ELR (cell line): ENCODE measurements at regions not wholly inside any gene's neighbourhood (a gene's known extent, or its start where the extent isn't known, plus 50 kb on each side); places are given as distances from the start of the nearest gene placed in this dataset.
"Not testable (repeated sequence)": the region's sequence is repeated elsewhere in the genome, so short reads cannot be mapped to it uniquely, and the experiment has no call there.

Experiments used
- DNase-seq: peaks from one replicate; pipeline ENCODE4 v3.0.0-alpha.2; 2015; ENCODE audit warnings: low read depth

GRCh38 chr2:4916094-4916493 lies 776.1 kb upstream of the SOX11 start:
- DNase-seq, result no peak

DNA sequence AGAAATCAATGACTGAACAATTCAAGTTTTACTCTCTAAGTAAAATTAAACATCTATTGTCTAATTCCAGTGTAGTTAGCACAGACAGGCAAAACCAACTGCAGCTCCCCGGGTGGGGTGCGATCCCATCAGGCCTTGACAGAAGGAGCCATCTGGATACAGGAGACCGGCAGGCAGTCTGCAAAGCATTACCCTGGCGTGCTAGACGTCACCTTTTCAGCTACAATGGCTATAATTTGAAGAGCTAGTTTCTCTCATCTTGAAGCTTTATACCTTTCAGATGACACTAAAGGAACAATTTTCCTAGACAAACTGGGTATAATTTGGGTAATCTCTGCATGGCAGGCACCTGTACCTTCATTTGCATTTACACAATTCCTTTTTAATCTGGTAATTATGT lies 761.5 kb upstream of the SOX11 start:
- DNase-seq, result no peak

DNA sequence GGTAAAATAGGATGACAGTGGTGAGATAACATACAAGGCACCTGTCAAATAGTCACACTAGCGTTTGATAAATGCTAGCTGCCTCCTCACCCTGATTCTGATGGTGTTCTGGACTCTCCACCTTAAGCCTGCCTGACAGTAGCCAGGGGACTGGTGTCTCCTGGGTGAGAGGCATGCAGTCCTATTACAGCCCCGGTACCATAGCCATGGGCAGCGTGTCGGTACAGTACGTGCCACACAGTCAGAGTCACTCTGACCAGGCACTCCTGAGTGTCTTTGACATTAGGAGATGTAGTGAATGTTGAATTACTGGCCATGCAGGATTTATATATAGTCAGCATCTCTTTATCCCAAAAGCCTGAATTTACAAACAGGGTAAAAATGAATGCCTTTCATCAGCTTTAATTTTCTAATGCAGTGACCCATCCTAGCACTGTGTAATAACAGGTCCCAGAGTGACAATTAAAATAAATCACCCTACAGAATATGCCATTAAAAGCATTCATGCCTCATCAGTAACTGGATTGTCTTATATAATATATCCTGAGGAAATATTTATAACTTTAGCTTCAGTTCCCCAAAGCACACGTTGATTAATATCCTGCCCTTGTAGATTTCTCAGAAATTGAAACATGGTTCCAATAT lies 760.3 kb upstream of the SOX11 start:
- no peak for DNase-seq

- not testable (repeated sequence) for DNase-seq
Measured at GRCh38 chr2:4935291-4935690, 756.9 kb upstream of the SOX11 start.

- DNase-seq, result no peak
Measured at GRCh38 chr2:4937550-4937949, 754.6 kb upstream of the SOX11 start.

GRCh38 chr2:4938206-4938605 lies 754.0 kb upstream of the SOX11 start:
- no peak for DNase-seq

GRCh38 chr2:4942441-4942840 lies 749.7 kb upstream of the SOX11 start:
- DNase-seq, result no peak

DNA sequence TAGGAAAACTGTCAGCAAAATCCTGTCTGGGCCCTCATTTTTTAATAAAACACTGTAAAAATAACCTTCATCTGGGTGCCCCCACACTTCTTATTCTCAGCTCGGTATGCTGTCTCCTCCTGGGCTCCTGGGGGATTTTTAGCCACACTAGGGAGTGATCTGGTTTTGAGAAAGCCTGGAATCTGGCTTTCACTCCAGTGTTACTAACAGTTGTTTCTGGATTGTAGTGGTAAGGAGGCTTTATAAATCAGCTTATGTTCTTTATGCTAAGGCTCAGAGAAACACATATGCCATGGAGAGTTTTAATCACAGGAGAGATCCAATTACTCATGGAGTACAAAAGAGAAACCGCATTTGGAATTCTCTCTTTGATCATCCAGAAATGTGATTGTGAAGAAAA lies 744.3 kb upstream of the SOX11 start:
- no peak for DNase-seq

- DNase-seq, result no peak
Measured at GRCh38 chr2:4951368-4951767, 740.8 kb upstream of the SOX11 start.

DNA sequence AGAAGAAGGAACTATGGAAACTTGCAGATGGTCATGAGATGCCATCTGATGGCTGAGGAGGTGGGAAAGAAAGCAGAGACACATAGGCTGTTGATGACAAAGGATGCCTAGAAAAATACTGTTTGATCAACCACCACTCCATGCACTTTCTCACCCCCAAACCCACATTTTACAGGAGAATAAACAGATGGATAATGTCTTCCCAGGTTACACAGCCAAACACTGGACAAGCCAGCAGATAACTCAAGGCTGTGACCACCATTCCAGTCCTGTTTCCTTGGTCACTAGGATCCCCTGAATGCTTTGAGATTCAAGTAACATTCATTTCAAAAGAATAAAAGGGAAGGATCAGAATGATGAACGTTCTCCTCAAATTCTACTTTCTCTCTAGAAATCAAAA lies 733.0 kb upstream of the SOX11 start:
- DNase-seq, result no peak

DNA sequence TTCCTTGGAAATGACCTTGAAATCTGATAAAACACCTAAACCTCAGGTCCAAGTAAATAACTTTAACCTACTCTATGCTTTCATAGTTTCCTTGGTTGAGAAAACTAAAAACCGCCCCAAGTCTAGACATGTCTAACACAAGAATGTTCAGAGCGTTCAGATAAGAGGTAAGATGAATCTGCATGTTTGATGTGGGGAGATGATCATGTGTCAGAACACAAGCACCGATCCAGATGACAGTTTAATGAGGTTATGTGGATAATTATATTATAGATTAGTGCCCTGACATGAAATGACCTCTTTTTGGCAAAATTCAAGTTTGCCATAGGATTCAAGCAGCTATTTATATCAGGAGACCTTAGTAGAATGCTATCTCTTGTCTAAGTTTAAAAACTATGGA lies 729.8 kb upstream of the SOX11 start:
- DNase-seq, result no peak

GRCh38 chr2:4963106-4963505 lies 729.1 kb upstream of the SOX11 start:
- DNase-seq, result no peak

GRCh38 chr2:4964001-4964540 lies 728.1 kb upstream of the SOX11 start:
- DNase-seq, result no peak

- no peak for DNase-seq
Measured at GRCh38 chr2:4964579-4964978, 727.6 kb upstream of the SOX11 start.

DNA sequence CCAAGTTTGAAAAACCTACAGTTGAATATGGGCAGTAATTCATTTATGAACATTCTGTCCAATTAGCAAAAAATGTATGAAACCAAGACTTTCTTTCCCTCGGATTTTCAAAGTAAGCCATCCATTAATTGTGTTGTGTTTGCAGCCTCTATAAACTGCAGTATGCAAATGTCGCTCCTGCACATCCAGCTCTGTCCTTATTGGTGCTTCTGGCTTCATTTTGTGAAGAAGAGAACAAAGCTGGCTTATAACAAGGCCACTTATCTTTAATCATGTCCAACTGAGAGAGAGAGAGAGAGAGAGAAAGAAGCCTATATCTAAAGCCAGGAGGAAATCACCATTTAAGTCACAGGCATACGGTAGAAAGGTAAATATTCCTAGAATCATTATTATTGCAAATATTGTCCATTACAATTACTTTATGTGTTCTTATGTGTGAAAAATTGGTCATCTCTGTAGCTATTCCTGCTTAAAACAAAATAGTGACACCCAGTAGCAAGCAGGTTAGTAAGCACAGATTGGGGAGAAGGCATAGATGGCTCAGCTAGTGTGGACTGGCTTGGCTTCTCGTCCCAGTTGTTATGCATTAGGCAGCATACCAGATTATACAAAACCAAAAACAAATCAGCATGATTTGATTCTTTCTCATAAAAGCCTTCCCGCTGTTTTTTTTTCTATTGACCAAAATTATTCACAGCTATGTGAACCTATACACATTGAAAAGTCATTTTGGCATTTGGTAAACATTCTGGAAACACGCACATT lies 726.4 kb upstream of the SOX11 start:
- no peak for DNase-seq

DNA sequence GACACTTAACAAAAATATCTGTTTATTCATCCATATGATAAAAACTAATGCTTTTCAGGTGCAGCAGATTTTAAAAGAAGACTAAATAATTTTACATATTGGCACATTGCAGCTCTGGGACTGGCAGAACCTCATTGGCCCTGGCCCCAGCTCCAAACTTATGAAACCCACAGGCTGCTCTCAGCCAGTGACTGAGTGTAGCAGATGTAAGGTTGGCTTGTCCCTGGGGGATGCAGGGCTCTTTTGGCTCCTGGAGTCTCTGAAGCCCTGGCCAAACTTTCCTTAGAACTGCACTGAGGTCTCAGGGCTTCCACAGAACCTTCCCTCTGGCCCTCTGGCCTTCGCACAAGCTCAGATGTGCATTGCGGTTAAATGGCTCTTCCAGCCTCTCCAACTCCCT lies 725.0 kb upstream of the SOX11 start:
- no peak for DNase-seq

DNA sequence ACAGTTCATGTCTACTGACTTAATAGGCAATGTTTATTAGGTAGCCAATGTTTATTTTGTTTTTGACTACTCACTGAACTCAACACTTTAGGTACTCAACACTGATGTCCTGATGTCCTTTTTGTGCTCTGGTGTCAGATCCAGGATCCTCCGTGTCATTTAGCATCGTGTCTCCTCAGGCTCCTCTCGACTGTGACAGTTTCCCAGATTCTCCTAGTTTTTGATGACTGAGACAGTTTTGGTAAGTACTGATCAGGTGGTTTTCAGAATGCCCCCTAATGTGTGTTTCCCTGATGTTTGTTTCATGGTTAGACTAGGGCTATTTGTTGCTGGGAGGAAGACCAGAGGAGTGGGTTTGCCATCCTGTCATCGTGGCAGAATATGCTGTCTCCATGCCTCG lies 719.7 kb upstream of the SOX11 start:
- no peak for DNase-seq

DNA sequence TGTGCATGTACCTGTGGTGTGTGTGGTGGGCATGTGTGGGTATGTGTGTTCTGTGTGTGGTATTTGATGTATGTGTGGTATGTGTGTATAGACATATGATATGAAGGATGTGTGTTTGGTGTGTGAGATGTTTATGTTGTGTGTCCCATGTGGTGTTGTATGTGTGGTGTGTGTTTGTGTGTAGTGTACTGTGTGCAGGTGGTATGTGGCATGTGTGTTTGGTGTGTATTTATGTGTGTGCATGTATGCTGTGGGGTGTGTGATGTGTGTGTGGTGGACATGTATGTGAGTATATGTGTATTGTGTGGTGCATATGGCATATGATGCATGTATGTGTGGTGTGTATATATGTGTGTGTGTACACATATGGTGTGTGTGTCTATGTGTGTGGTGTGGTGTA lies 718.8 kb upstream of the SOX11 start:
- no peak for DNase-seq

DNA sequence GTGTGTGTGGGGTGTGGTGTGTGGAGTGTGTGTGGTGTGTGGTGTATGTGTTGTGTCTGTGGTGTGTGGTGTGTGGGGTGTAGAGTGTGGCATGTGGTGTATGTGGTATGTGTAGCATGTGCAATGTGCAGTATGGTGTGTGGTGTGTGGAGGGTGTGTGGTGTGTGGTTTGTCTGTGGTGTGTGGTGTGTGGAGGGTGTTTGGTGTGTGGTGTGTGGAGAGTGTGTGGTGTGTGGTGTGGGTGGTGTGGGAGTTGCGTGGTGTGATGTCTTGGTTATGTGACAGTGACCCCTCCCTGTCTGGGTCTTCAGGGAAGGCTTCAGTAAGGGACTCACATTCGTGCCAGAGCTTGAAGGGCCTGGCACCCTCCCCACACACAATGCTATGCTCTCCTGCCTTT lies 718.2 kb upstream of the SOX11 start:
- no peak for DNase-seq

DNA sequence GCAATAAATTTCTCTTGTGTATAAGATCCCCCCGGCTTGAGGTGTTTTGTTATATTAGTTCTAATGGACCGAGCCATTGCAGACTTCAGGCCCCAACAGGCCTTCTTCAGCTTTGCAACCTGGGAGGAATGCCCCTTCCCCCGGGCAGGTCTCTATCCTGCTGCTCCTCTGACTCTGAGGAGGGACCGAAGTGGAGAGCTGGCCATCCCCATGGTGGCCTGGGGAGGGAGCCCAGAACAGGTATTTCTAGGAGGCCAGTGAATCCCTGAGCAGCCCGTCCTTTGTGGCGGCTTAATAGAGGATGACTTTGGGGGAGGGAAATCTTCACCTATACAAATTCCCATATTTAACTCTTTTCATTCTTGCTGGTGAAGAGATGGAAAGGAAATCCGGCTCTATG lies 715.8 kb upstream of the SOX11 start:
- no peak for DNase-seq

- DNase-seq, result no peak
Measured at GRCh38 chr2:4979111-4979510, 713.1 kb upstream of the SOX11 start.

GRCh38 chr2:4980995-4981394 lies 711.2 kb upstream of the SOX11 start:
- DNase-seq, result no peak

GRCh38 chr2:4981802-4982409 lies 710.3 kb upstream of the SOX11 start:
- no peak for DNase-seq
